22Rv1 (cell line): ENCODE measurements at regions not wholly inside any gene's neighbourhood (a gene's known extent, or its start where the extent isn't known, plus 50 kb on each side); places are given as distances from the start of the nearest gene placed in this dataset.

Source experiments
- ZFX ChIP-seq: fragments of 450-650 bp; IDR thresholded peaks from 2 replicates; pipeline ENCODE4 v1.6.1; 2017; ENCODE audit warnings: antibody characterized with exemption, borderline replicate concordance
- TF ChIP-seq, protein P1 (sequence below): fragments of 450-650 bp; IDR thresholded peaks from 2 replicates; pipeline ENCODE4 v1.5.1; 2017; ENCODE audit warnings: mild to moderate bottlenecking

DNA sequence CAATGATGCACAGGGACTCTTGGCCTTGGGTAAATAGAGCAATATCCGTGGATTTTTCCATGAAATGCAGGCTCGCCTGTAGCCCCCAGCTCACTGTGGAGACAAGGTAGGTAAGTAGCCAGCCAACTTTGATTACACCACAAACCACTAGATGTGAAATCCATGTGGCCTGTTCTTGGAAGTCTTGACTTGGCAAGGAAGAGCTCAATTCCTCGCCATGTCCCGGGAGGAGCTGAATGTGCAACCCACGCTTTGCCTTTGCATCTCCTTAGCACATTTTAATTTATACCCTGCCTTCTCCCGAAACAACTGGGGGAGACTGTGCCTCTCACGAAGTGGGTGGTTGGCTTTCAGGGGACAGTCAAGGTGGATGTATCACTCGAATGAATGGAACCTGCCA, 347.7 kb upstream of the MKI67 start:
- TF ChIP-seq, protein P1, sequence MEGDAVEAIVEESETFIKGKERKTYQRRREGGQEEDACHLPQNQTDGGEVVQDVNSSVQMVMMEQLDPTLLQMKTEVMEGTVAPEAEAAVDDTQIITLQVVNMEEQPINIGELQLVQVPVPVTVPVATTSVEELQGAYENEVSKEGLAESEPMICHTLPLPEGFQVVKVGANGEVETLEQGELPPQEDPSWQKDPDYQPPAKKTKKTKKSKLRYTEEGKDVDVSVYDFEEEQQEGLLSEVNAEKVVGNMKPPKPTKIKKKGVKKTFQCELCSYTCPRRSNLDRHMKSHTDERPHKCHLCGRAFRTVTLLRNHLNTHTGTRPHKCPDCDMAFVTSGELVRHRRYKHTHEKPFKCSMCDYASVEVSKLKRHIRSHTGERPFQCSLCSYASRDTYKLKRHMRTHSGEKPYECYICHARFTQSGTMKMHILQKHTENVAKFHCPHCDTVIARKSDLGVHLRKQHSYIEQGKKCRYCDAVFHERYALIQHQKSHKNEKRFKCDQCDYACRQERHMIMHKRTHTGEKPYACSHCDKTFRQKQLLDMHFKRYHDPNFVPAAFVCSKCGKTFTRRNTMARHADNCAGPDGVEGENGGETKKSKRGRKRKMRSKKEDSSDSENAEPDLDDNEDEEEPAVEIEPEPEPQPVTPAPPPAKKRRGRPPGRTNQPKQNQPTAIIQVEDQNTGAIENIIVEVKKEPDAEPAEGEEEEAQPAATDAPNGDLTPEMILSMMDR: no peak
- no peak for TF ChIP-seq ZFX
